Liver (tissue), 8 donors: ENCODE measurements at regions not wholly inside any gene's neighbourhood (a gene's known extent, or its start where the extent isn't known, plus 50 kb on each side); places are given as distances from the start of the nearest gene placed in this dataset.
A peak's percentile ranks its signal among the peaks of the same experiment; 100 is the strongest.

Experiments used
- DNase-seq: peaks from one replicate; pipeline ENCODE4 v3.0.0-alpha.2; 2017; ENCODE audit warnings: low spot score
- H3K27ac ChIP-seq, 2 donors: one replicate each; pipeline ENCODE4 v1.7.0; 2013; ENCODE audit warnings: inconsistent platforms in 2 of 2, low read length in 2 of 2, control low read depth in 1 of 2, low read depth in 1 of 2, mild to moderate bottlenecking in 1 of 2
- H3K27me3 ChIP-seq, 4 donors: one replicate each; pipeline versions ENCODE4 v1.6.1 to v1.7.0; 2013; ENCODE audit warnings: low read length in 3 of 4, inconsistent platforms in 1 of 4, mild to moderate bottlenecking in 1 of 4, moderate library complexity in 1 of 4; ENCODE audit not compliant: control insufficient read depth in 4 of 4, insufficient read depth in 4 of 4
- H3K36me3 ChIP-seq, 4 donors: one replicate each; pipeline versions ENCODE4 v1.6.1 to v1.7.0; 2013; ENCODE audit warnings: low read length in 3 of 4, mild to moderate bottlenecking in 3 of 4, low read depth in 1 of 4, moderate library complexity in 1 of 4; ENCODE audit not compliant: control insufficient read depth in 4 of 4, insufficient read depth in 3 of 4
- H3K4me1 ChIP-seq, 4 donors: one replicate each; pipeline versions ENCODE4 v1.6.1 to v1.7.0; 2013; ENCODE audit warnings: low read length in 3 of 4, mild to moderate bottlenecking in 3 of 4, moderate library complexity in 1 of 4; ENCODE audit not compliant: control insufficient read depth in 4 of 4, insufficient read depth in 4 of 4
- H3K4me3 ChIP-seq, 3 donors: one replicate each; pipeline versions ENCODE4 v1.6.1 to v1.7.0; 2013; ENCODE audit warnings: low read length in 3 of 3, control low read depth in 1 of 3, low read depth in 1 of 3, mild to moderate bottlenecking in 1 of 3
- H3K9ac ChIP-seq, 2 donors: one replicate each; pipeline ENCODE4 v1.7.0; 2013; ENCODE audit warnings: low read length in 2 of 2, mild to moderate bottlenecking in 2 of 2, moderate library complexity in 2 of 2, control low read depth in 1 of 2, low read depth in 1 of 2
- H3K9me3 ChIP-seq, 4 donors: one replicate each; pipeline versions ENCODE4 v1.6.1 to v1.7.0; 2013; ENCODE audit warnings: low read length in 3 of 4; ENCODE audit not compliant: control insufficient read depth in 4 of 4
- EGR1 ChIP-seq, 2 donors: IDR thresholded peaks; 2 replicates each; pipeline ENCODE4 v1.6.1; 2016 to 2018; ENCODE audit warnings: antibody characterized with exemption in 2 of 2, low read depth in 2 of 2
- FOXA1 ChIP-seq: IDR thresholded peaks from 2 replicates; pipeline ENCODE4 v1.6.1; 2016; ENCODE audit warnings: antibody characterized with exemption
- FOXA2 ChIP-seq: IDR thresholded peaks from 2 replicates; pipeline ENCODE4 v1.6.1; 2016; ENCODE audit warnings: antibody characterized with exemption
- GABPA ChIP-seq, 2 donors: IDR thresholded peaks in 1 of 2; conservative IDR thresholded peaks in 1 of 2; 2 replicates each; pipeline ENCODE4 v1.6.1; 2016; ENCODE audit warnings: antibody characterized with exemption in 2 of 2, mild to moderate bottlenecking in 1 of 2, moderate library complexity in 1 of 2
- JUND ChIP-seq, 2 donors: IDR thresholded peaks; 2 replicates each; pipeline ENCODE4 v1.6.1; 2016; ENCODE audit warnings: antibody characterized with exemption in 2 of 2
- RAD21 ChIP-seq, 2 donors: IDR thresholded peaks; 2 replicates each; pipeline ENCODE4 v1.6.1; 2016; ENCODE audit warnings: antibody characterized with exemption in 2 of 2, mild to moderate bottlenecking in 2 of 2
- RXRA ChIP-seq, 2 donors: IDR thresholded peaks; 2 replicates each; pipeline ENCODE4 v1.6.1; 2017 to 2018; ENCODE audit warnings: antibody characterized with exemption in 2 of 2, mild to moderate bottlenecking in 1 of 2
- SP1 ChIP-seq: IDR thresholded peaks from 2 replicates; pipeline ENCODE4 v1.6.1; 2018; ENCODE audit warnings: antibody characterized with exemption, mild to moderate bottlenecking
- TAF1 ChIP-seq: conservative IDR thresholded peaks from 2 replicates; pipeline ENCODE4 v1.6.1; 2016; ENCODE audit warnings: antibody characterized with exemption, mild to moderate bottlenecking
- YY1 ChIP-seq: IDR thresholded peaks from 2 replicates; pipeline ENCODE4 v1.6.1; 2016; ENCODE audit warnings: antibody characterized with exemption, mild to moderate bottlenecking
- ZBTB33 ChIP-seq: IDR thresholded peaks from 2 replicates; pipeline ENCODE4 v1.6.1; 2016; ENCODE audit warnings: antibody characterized with exemption
- WGBS: extraction: QIAGEN DNeasy Blood & Tissue Kit; methylation state at CpG from one replicate; pipeline ENCODE4 v1.1.7; 2013; 5-methylcytosine and 5-hydroxymethylcytosine counted together
- TF ChIP-seq, protein P1 (sequence below): fragments of 150-350 bp; IDR thresholded peaks from 2 replicates; pipeline ENCODE4 v1.5.1; 2017; ENCODE audit warnings: improper control_type of control experiment, low read depth, low read length; ENCODE audit not compliant: missing input control
- TF ChIP-seq, protein P2 (sequence below): IDR thresholded peaks from 2 replicates; pipeline ENCODE4 v1.6.1; 2016; ENCODE audit warnings: antibody characterized with exemption, mild to moderate bottlenecking
- TF ChIP-seq, protein P3 (sequence below): IDR thresholded peaks from 2 replicates; pipeline ENCODE4 v1.6.1; 2016; ENCODE audit warnings: antibody characterized with exemption
- donor health status: healthy.
- donor health status: healthy.
- donor health status: healthy.
- donor health status: healthy.
- donor health status: healthy.

- 67% methylated on average over 1 of the region's 1 CpG for WGBS
- no peaks in the 10 kb centered on the region for H3K27me3 ChIP-seq
- no peak overlapping the region for H3K27ac ChIP-seq
Observed at GRCh38 chr3:153749070-153749610, 372.1 kb upstream of the ARHGEF26 start.

GRCh38 chr3:153752405-153753027 lies 368.7 kb upstream of the ARHGEF26 start:
- WGBS = 54% methylated on average over 8 of the region's 8 CpGs
- H3K9ac ChIP-seq = no peak overlapping the region
- H3K9me3 ChIP-seq = no peaks in the 10 kb centered on the region
- no peak overlapping the region for H3K4me3 ChIP-seq
- no peaks in the 10 kb centered on the region for H3K36me3 ChIP-seq
- H3K4me1 ChIP-seq = peaks cover 0 to 7% (median 0%) of the 10 kb centered on the region in 4 donors
- H3K27ac ChIP-seq = no peak overlapping the region
- H3K27me3 ChIP-seq = no peaks in the 10 kb centered on the region
- no peak for DNase-seq
- TF ChIP-seq FOXA2 = peak; percentile 65
- peak; percentile 62 to 65 for TF ChIP-seq JUND (IDR thresholded peaks at IDR 0.05)
- TF ChIP-seq, protein P1, sequence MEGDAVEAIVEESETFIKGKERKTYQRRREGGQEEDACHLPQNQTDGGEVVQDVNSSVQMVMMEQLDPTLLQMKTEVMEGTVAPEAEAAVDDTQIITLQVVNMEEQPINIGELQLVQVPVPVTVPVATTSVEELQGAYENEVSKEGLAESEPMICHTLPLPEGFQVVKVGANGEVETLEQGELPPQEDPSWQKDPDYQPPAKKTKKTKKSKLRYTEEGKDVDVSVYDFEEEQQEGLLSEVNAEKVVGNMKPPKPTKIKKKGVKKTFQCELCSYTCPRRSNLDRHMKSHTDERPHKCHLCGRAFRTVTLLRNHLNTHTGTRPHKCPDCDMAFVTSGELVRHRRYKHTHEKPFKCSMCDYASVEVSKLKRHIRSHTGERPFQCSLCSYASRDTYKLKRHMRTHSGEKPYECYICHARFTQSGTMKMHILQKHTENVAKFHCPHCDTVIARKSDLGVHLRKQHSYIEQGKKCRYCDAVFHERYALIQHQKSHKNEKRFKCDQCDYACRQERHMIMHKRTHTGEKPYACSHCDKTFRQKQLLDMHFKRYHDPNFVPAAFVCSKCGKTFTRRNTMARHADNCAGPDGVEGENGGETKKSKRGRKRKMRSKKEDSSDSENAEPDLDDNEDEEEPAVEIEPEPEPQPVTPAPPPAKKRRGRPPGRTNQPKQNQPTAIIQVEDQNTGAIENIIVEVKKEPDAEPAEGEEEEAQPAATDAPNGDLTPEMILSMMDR = no peak
- peak; percentile 35 to 56 for TF ChIP-seq RXRA (IDR thresholded peaks at IDR 0.05)
- peak; percentile 7 for TF ChIP-seq FOXA1
- TF ChIP-seq TAF1 = no peak
- no peak for TF ChIP-seq SP1
- TF ChIP-seq GABPA (IDR thresholded peaks at IDR 0.05 in 1 of 2, conservative IDR thresholded peaks at IDR 0.05 in 1 of 2) = no peak
- TF ChIP-seq ZBTB33 = no peak
- no peak for TF ChIP-seq YY1
- peak in 1 of 2 donors; percentile 39 for TF ChIP-seq RAD21 (IDR thresholded peaks at IDR 0.05)

More at GRCh38 chr3:153749070-153749610, 372.1 kb upstream of the ARHGEF26 start:
- H3K9me3 ChIP-seq = no peaks in the 10 kb centered on the region
- H3K4me1 ChIP-seq = peaks cover 0 to 7% (median 0%) of the 10 kb centered on the region in 4 donors
- no peak overlapping the region for H3K4me3 ChIP-seq
- H3K9ac ChIP-seq = no peak overlapping the region
- TF ChIP-seq JUND (IDR thresholded peaks at IDR 0.05) = no peak
- no peak for TF ChIP-seq SP1
- TF ChIP-seq, protein P2, sequence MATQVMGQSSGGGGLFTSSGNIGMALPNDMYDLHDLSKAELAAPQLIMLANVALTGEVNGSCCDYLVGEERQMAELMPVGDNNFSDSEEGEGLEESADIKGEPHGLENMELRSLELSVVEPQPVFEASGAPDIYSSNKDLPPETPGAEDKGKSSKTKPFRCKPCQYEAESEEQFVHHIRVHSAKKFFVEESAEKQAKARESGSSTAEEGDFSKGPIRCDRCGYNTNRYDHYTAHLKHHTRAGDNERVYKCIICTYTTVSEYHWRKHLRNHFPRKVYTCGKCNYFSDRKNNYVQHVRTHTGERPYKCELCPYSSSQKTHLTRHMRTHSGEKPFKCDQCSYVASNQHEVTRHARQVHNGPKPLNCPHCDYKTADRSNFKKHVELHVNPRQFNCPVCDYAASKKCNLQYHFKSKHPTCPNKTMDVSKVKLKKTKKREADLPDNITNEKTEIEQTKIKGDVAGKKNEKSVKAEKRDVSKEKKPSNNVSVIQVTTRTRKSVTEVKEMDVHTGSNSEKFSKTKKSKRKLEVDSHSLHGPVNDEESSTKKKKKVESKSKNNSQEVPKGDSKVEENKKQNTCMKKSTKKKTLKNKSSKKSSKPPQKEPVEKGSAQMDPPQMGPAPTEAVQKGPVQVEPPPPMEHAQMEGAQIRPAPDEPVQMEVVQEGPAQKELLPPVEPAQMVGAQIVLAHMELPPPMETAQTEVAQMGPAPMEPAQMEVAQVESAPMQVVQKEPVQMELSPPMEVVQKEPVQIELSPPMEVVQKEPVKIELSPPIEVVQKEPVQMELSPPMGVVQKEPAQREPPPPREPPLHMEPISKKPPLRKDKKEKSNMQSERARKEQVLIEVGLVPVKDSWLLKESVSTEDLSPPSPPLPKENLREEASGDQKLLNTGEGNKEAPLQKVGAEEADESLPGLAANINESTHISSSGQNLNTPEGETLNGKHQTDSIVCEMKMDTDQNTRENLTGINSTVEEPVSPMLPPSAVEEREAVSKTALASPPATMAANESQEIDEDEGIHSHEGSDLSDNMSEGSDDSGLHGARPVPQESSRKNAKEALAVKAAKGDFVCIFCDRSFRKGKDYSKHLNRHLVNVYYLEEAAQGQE = no peak
- TF ChIP-seq ZBTB33 = no peak
- TF ChIP-seq, protein P3, sequence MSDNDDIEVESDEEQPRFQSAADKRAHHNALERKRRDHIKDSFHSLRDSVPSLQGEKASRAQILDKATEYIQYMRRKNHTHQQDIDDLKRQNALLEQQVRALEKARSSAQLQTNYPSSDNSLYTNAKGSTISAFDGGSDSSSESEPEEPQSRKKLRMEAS = no peak
- no peak for TF ChIP-seq YY1
- TF ChIP-seq RAD21 (IDR thresholded peaks at IDR 0.05) = no peak
- TF ChIP-seq FOXA1 = no peak
- no peak for TF ChIP-seq EGR1 (IDR thresholded peaks at IDR 0.05; ENCODE audit: low read depth in 2 of 2)
- DNase-seq = no peak
- no peaks in the 10 kb centered on the region for H3K36me3 ChIP-seq
